Osteoblast (primary cell): ENCODE measurements at regions not wholly inside any gene's neighbourhood (a gene's known extent, or its start where the extent isn't known, plus 50 kb on each side); places are given as distances from the start of the nearest gene placed in this dataset.

Source experiments
- DNase-seq: peaks from one replicate; pipeline ENCODE4 v3.0.0; 2011; ENCODE audit warnings: low spot score, mixed read lengths; ENCODE audit not compliant: insufficient read length; ENCODE audit errors: missing footprints
- H2AFZ ChIP-seq: 2 replicates; pipeline ENCODE4 v1.6.0; 2011; ENCODE audit warnings: mild to moderate bottlenecking, low read length
- H3K27ac ChIP-seq: 2 replicates; pipeline ENCODE4 v1.5.1; 2011; ENCODE audit warnings: mild to moderate bottlenecking, low read depth, low read length, moderate library complexity
- H3K27me3 ChIP-seq: 2 replicates; pipeline ENCODE4 v1.6.0; 2012; ENCODE audit warnings: mild to moderate bottlenecking, control low read depth, inconsistent platforms, low read length, moderate library complexity; ENCODE audit not compliant: insufficient read depth
- H3K36me3 ChIP-seq: 2 replicates; pipeline ENCODE4 v1.5.1; 2011; ENCODE audit warnings: mild to moderate bottlenecking, low read length, control low read depth, moderate library complexity; ENCODE audit not compliant: insufficient read depth
- H3K4me1 ChIP-seq: 2 replicates; pipeline ENCODE4 v1.5.1; 2011; ENCODE audit warnings: mild to moderate bottlenecking, low read length, control low read depth, moderate library complexity; ENCODE audit not compliant: insufficient read depth
- H3K4me2 ChIP-seq: 2 replicates; pipeline ENCODE4 v1.6.0; 2011; ENCODE audit warnings: mild to moderate bottlenecking, low read length; ENCODE audit not compliant: insufficient read depth
- H3K4me3 ChIP-seq: fragments of 200-600 bp; sonication (generic); 3 replicates; pipeline ENCODE4 v1.5.1; 2012; ENCODE audit warnings: mild to moderate bottlenecking, low read length, inconsistent platforms; ENCODE audit not compliant: insufficient read depth
- H3K79me2 ChIP-seq: 2 replicates; pipeline ENCODE4 v1.6.0; 2012; ENCODE audit warnings: mild to moderate bottlenecking, low read length, control low read depth, inconsistent platforms; ENCODE audit not compliant: insufficient read depth
- H3K9me3 ChIP-seq: 2 replicates; pipeline ENCODE4 v1.5.1; 2011; ENCODE audit warnings: low read depth, low read length, control low read depth
- H4K20me1 ChIP-seq: 2 replicates; pipeline ENCODE4 v1.6.0; 2012; ENCODE audit warnings: mild to moderate bottlenecking, low read length, control low read depth; ENCODE audit not compliant: insufficient read depth
- TF ChIP-seq, protein P1 (sequence below): IDR thresholded peaks from 2 replicates; pipeline ENCODE4 v1.5.1; 2011; ENCODE audit warnings: mild to moderate bottlenecking, low read depth, low read length, moderate library complexity; ENCODE audit errors: extremely low read depth

DNA sequence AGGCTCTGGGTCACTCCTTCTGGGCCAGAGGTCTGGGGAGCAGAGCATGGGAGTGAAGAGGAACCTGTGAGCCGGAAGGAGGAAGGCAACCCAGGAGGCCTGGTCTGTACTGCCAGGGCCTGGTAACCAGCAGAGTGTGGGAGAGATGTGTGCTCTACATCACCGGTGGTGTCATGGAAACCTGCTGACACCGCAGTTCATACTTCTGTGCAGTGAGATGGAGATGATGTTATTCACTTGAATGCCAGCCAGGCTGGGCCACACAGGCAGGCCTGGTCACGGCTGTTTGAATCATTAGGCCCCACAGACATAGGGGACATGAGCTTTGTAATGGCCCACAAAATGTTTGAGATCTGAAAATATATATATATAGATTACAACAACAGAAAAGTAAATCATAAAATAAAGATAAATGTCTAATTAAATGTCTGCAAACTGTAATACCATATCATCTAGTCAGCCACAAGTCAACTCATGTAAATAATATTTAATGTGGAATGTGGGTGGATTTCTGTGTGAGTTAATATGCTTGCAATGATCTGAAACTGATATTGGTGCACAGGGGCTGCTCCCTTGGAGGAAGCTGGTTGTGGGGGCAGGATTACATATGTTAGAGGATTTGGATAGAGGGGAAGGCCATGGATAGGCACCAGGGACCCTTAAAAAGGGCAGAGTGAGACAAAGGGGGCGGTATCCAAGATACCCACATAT lies 108.5 kb upstream of the PFN2 start:
- Histone ChIP-seq H3K27ac (peak overlapping the region; percentile 99), H2AFZ (peak overlapping the region; percentile 82), H3K4me1 (peaks cover 51% of the 10 kb centered on the region), H4K20me1 (no peaks in the 10 kb centered on the region), H3K79me2 (no peaks in the 10 kb centered on the region), H3K27me3 (no peaks in the 10 kb centered on the region), H3K4me3 (no peak overlapping the region), H3K4me2 (peak overlapping the region; percentile 18), H3K9me3 (no peaks in the 10 kb centered on the region), H3K36me3 (no peaks in the 10 kb centered on the region)
- peak; percentile 89 for DNase-seq
- TF ChIP-seq, protein P1, sequence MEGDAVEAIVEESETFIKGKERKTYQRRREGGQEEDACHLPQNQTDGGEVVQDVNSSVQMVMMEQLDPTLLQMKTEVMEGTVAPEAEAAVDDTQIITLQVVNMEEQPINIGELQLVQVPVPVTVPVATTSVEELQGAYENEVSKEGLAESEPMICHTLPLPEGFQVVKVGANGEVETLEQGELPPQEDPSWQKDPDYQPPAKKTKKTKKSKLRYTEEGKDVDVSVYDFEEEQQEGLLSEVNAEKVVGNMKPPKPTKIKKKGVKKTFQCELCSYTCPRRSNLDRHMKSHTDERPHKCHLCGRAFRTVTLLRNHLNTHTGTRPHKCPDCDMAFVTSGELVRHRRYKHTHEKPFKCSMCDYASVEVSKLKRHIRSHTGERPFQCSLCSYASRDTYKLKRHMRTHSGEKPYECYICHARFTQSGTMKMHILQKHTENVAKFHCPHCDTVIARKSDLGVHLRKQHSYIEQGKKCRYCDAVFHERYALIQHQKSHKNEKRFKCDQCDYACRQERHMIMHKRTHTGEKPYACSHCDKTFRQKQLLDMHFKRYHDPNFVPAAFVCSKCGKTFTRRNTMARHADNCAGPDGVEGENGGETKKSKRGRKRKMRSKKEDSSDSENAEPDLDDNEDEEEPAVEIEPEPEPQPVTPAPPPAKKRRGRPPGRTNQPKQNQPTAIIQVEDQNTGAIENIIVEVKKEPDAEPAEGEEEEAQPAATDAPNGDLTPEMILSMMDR: no peak

DNA sequence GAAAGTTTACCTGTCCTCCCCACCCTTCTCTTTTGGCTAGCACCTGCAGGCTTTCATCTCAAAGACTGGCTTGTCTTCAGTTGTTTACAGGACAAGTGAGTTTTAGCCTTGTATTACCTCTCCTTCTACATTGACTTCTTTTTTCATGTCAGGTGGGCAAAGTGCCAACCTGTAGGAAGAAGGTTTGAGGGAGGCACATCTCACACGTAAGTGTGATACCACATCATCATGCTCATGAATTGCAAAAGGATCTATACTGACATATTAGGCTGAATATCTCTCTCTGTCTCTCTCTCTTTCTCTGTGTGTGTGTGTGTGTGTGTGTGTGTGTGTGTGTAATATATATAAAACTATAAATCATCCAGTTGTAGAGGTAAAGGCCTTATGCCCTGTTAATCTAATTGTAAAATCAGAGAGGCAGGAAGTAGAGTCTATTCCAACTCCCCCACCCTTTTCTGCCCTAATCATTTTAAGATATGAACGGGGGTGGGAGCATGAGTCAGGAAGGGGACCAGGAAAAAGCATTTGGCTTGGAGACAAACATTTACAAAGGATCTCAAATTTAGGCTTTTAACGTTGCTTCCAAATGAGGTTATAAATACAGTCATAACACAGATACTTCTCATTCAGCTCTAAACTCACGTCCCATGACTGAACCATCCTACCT lies 107.0 kb upstream of the PFN2 start:
- Histone ChIP-seq H3K4me3 (no peak overlapping the region), H3K79me2 (no peaks in the 10 kb centered on the region), H3K4me1 (peaks cover 53% of the 10 kb centered on the region), H3K9me3 (no peaks in the 10 kb centered on the region), H3K36me3 (no peaks in the 10 kb centered on the region), H3K4me2 (no peak overlapping the region), H3K27me3 (no peaks in the 10 kb centered on the region), H2AFZ (no peak overlapping the region), H3K27ac (peak overlapping the region; percentile 99), H4K20me1 (no peaks in the 10 kb centered on the region)
- TF ChIP-seq, protein P1: no peak
- DNase-seq: no peak

DNA sequence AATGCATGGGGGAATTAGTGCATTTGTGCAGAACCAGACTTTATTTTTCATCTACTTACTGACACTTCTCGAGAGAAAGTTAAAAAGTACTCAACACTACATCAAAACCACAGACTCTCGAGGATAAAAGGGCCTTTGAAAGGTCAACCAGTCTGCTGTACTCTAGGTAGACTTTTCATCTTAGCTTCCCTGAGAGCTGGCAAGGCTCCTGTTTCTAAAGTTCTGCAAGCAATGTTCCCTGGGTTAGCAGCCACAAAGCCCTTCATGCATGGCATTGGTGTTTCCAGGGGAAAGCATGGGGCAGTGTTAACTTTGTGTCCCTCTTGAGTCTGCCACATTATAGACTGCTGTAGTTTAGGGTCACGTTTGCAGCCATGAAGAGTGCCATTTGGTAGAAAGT lies 106.4 kb upstream of the PFN2 start:
- Histone ChIP-seq H4K20me1 (no peaks in the 10 kb centered on the region), H3K27ac (no peak overlapping the region), H3K4me2 (no peak overlapping the region), H2AFZ (no peak overlapping the region), H3K4me3 (no peak overlapping the region), H3K36me3 (no peaks in the 10 kb centered on the region), H3K27me3 (no peaks in the 10 kb centered on the region), H3K4me1 (peaks cover 53% of the 10 kb centered on the region), H3K79me2 (no peaks in the 10 kb centered on the region), H3K9me3 (no peaks in the 10 kb centered on the region)
- no peak for DNase-seq
- TF ChIP-seq, protein P1: no peak

DNA sequence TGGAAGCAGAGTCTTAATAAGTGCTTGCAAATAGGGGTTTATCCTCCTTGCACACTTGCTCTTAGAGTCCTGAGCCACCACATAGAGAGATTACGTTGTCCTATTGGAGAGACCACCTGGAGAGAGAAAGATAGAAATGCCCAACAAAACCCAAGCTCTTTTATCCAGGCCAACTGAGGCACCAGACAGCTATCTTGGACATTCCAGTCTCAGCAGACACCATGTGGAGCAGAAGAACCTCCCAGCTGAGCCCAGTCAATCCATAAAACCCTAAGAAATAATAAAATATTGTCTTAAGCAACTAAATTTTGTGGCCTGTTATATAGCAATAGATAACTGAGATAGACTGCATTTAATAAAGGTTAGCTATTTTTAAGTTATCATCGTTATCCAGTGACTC lies 105.7 kb upstream of the PFN2 start:
- Histone ChIP-seq H4K20me1 (no peaks in the 10 kb centered on the region), H3K4me1 (peaks cover 49% of the 10 kb centered on the region), H3K36me3 (no peaks in the 10 kb centered on the region), H2AFZ (no peak overlapping the region), H3K27ac (no peak overlapping the region), H3K79me2 (no peaks in the 10 kb centered on the region), H3K4me3 (no peak overlapping the region), H3K4me2 (no peak overlapping the region), H3K9me3 (no peaks in the 10 kb centered on the region), H3K27me3 (no peaks in the 10 kb centered on the region)
- TF ChIP-seq, protein P1: no peak
- no peak for DNase-seq
